GM12892 (cell line): ENCODE measurements at regions not wholly inside any gene's neighbourhood (a gene's known extent, or its start where the extent isn't known, plus 50 kb on each side); places are given as distances from the start of the nearest gene placed in this dataset.

Experiments
- POLR2AphosphoS5 ChIP-seq: IDR thresholded peaks from 2 replicates; pipeline ENCODE4 v1.6.1; 2011; ENCODE audit warnings: low read depth, low read length, control low read depth
- TAF1 ChIP-seq: IDR thresholded peaks from 2 replicates; pipeline ENCODE4 v1.6.1; 2011; ENCODE audit warnings: low read depth, mild to moderate bottlenecking, control low read depth, low read length, borderline replicate concordance

DNA sequence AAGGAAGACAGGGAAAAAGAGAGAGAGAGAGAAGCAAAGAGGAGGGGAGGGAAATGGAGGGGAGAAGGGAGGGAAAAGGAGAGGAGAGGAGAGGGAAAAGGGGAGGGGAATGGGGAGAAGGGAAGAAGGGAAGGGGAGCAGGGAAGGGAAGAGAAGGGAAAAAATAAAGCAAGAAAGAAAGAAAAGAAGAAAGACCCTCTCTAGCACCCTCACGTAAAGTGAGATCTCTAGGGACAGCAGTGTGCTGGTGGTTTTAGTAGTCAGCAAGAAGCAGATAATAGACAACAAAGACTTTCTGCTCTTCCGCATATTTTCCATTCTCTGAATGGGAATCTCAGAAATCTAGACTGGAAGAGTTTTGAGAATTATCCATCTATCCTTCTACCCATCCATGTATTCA is 201.8 kb upstream of the RFC3 start:
- no peak for TF ChIP-seq POLR2AphosphoS5
- TF ChIP-seq TAF1, result no peak
